Trophoblast cell (in vitro differentiated cells and primary cell): ENCODE measurements at regions not wholly inside any gene's neighbourhood (a gene's known extent, or its start where the extent isn't known, plus 50 kb on each side); places are given as distances from the start of the nearest gene placed in this dataset.

Experiments
- DNase-seq, 2 donors: peaks; one replicate each; pipeline ENCODE4 v3.0.0-alpha.2; 2016
- H2AFZ ChIP-seq: 2 replicates; pipeline ENCODE4 v1.6.1; 2013; ENCODE audit warnings: low read length, moderate library complexity, mild to moderate bottlenecking; ENCODE audit not compliant: insufficient read depth, poor library complexity
- H2AK5ac ChIP-seq: 2 replicates; pipeline ENCODE4 v1.6.1; 2013; ENCODE audit warnings: mild to moderate bottlenecking, low read length
- H2BK120ac ChIP-seq: 2 replicates; pipeline ENCODE4 v1.6.1; 2013; ENCODE audit warnings: low read length, mild to moderate bottlenecking, moderate library complexity; ENCODE audit not compliant: insufficient read depth, poor library complexity
- H2BK12ac ChIP-seq: 2 replicates; pipeline ENCODE4 v1.6.1; 2013; ENCODE audit warnings: mild to moderate bottlenecking, low read length, moderate library complexity
- H2BK5ac ChIP-seq: 2 replicates; pipeline ENCODE4 v1.6.1; 2013; ENCODE audit warnings: low read length, low read depth, moderate library complexity, mild to moderate bottlenecking; ENCODE audit not compliant: poor library complexity
- H3K14ac ChIP-seq: 2 replicates; pipeline ENCODE4 v1.6.1; 2013; ENCODE audit warnings: mild to moderate bottlenecking, low read length
- H3K18ac ChIP-seq: 2 replicates; pipeline ENCODE4 v1.6.1; 2013; ENCODE audit warnings: mild to moderate bottlenecking, low read length
- H3K23ac ChIP-seq: 2 replicates; pipeline ENCODE4 v1.6.1; 2013; ENCODE audit warnings: low read length
- H3K27ac ChIP-seq: 2 replicates; pipeline ENCODE4 v1.5.1; 2013; ENCODE audit warnings: low read depth, mild to moderate bottlenecking, inconsistent platforms, low read length, moderate library complexity
- H3K27me3 ChIP-seq: 2 replicates; pipeline ENCODE4 v1.6.1; 2013; ENCODE audit warnings: inconsistent platforms, mild to moderate bottlenecking, low read length, moderate library complexity; ENCODE audit not compliant: insufficient read depth
- H3K36me3 ChIP-seq, 2 experiments: 1 replicate in 1 of 2; 2 replicates in 1 of 2; pipeline ENCODE4 v1.6.1; 2013; ENCODE audit warnings: low read length in 2 of 2, mild to moderate bottlenecking in 2 of 2, moderate library complexity in 1 of 2; ENCODE audit not compliant: insufficient read depth in 2 of 2, control insufficient read depth in 1 of 2
- H3K4ac ChIP-seq: 2 replicates; pipeline ENCODE4 v1.6.1; 2013; ENCODE audit warnings: low read depth, mild to moderate bottlenecking, low read length, moderate library complexity
- H3K4me1 ChIP-seq, 2 experiments: 1 replicate in 1 of 2; 2 replicates in 1 of 2; pipeline ENCODE4 v1.6.1; 2013; ENCODE audit warnings: low read length in 2 of 2, mild to moderate bottlenecking in 2 of 2, moderate library complexity in 1 of 2; ENCODE audit not compliant: insufficient read depth in 2 of 2, control insufficient read depth in 1 of 2
- H3K4me2 ChIP-seq: 2 replicates; pipeline ENCODE4 v1.6.1; 2013; ENCODE audit warnings: inconsistent platforms, mild to moderate bottlenecking, low read length, moderate library complexity
- H3K4me3 ChIP-seq: 2 replicates; pipeline ENCODE4 v1.5.1; 2013; ENCODE audit warnings: mild to moderate bottlenecking, low read depth, low read length, inconsistent platforms
- H3K79me1 ChIP-seq: one replicate; pipeline ENCODE4 v1.6.1; 2013; ENCODE audit warnings: low read length
- H3K79me2 ChIP-seq: 2 replicates; pipeline ENCODE4 v1.6.1; 2013; ENCODE audit warnings: low read length, mild to moderate bottlenecking; ENCODE audit not compliant: control insufficient read depth, insufficient read depth, poor library complexity
- H3K9ac ChIP-seq: 2 replicates; pipeline ENCODE4 v1.6.1; 2013; ENCODE audit warnings: mild to moderate bottlenecking, low read length
- H3K9me3 ChIP-seq: 2 replicates; pipeline ENCODE4 v1.6.1; 2013; ENCODE audit warnings: low read depth, mild to moderate bottlenecking, control low read depth, inconsistent platforms, low read length; ENCODE audit not compliant: insufficient read depth
- H4K12ac ChIP-seq: 2 replicates; pipeline ENCODE4 v1.6.1; 2013; ENCODE audit warnings: low read depth, mild to moderate bottlenecking, low read length, moderate library complexity
- H4K8ac ChIP-seq: 2 replicates; pipeline ENCODE4 v1.6.1; 2013; ENCODE audit warnings: low read depth, mild to moderate bottlenecking, low read length, moderate library complexity
- H4K91ac ChIP-seq: one replicate; pipeline ENCODE4 v1.6.1; 2013; ENCODE audit warnings: low read depth, mild to moderate bottlenecking, low read length, moderate library complexity
- WGBS: extraction: QIAGEN DNeasy Blood & Tissue Kit; methylation state at CpG from one replicate; pipeline ENCODE4 v1.1.7; 2013; ENCODE audit warnings: missing lambda C conversion rate; ENCODE audit not compliant: insufficient read length, insufficient coverage; ENCODE audit errors: extremely low coverage; 5-methylcytosine and 5-hydroxymethylcytosine counted together

GRCh38 chr3:99071096-99071495, 169.6 kb upstream of the DCBLD2 start:
- Histone ChIP-seq H3K9me3 (no peaks in the 10 kb centered on the region), H3K4me3 (no peak overlapping the region), H3K14ac (no peak overlapping the region), H2BK12ac (no peak overlapping the region), H4K8ac (no peak overlapping the region), H3K79me1 (no peaks in the 10 kb centered on the region), H3K4ac (no peak overlapping the region), H3K23ac (no peak overlapping the region), H2AFZ (no peak overlapping the region), H2AK5ac (no peak overlapping the region), H3K9ac (no peak overlapping the region), H3K36me3 (no peaks in the 10 kb centered on the region), H4K91ac (no peak overlapping the region), H3K27ac (no peak overlapping the region), H3K27me3 (no peaks in the 10 kb centered on the region), H3K4me2 (no peak overlapping the region), H2BK120ac (no peak overlapping the region), H3K4me1 (no peaks in the 10 kb centered on the region), H3K18ac (no peak overlapping the region), H3K79me2 (no peaks in the 10 kb centered on the region), H4K12ac (no peak overlapping the region), H2BK5ac (no peak overlapping the region)
- WGBS = no CpG with 5 or more reads among the region's 6 CpGs
- no peak for DNase-seq

DNA sequence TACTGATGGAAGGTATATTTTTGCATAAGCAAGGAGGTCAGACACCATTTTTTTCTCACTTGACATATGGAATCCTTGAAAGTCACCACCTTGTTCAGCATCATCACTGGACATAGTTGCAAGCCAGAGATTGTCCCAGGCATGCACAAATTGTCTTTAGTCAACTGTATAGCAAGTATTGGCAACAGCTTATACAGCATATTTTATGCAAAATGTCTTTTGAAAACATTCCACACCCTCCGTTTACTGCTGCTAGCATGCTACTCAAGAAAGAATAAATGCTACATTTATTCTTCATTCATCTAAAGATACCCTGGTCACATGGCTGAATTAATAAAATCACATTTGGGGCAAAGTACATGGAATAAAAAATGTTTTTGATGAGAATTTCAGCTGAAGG, 168.5 kb upstream of the DCBLD2 start:
- H2AFZ ChIP-seq = no peak overlapping the region
- no peak overlapping the region for H2AK5ac ChIP-seq
- no peak overlapping the region for H2BK5ac ChIP-seq
- H3K14ac ChIP-seq = no peak overlapping the region
- no peaks in the 10 kb centered on the region for H3K79me1 ChIP-seq
- H3K9ac ChIP-seq = no peak overlapping the region
- no peaks in the 10 kb centered on the region for H3K4me1 ChIP-seq
- no peak overlapping the region for H4K12ac ChIP-seq
- no peak for DNase-seq
- H3K4me3 ChIP-seq = no peak overlapping the region
- no peak overlapping the region for H3K4me2 ChIP-seq
- H4K8ac ChIP-seq = no peak overlapping the region
- no peak overlapping the region for H3K27ac ChIP-seq
- H3K18ac ChIP-seq = no peak overlapping the region
- no peak overlapping the region for H4K91ac ChIP-seq
- H3K4ac ChIP-seq = no peak overlapping the region
- H3K79me2 ChIP-seq = no peaks in the 10 kb centered on the region
- no peak overlapping the region for H2BK120ac ChIP-seq
- H2BK12ac ChIP-seq = no peak overlapping the region
- whole genome bisulfite sequencing = no CpG with 5 or more reads among the region's 1 CpG
- no peaks in the 10 kb centered on the region for H3K36me3 ChIP-seq
- no peaks in the 10 kb centered on the region for H3K9me3 ChIP-seq
- no peaks in the 10 kb centered on the region for H3K27me3 ChIP-seq
- H3K23ac ChIP-seq = no peak overlapping the region

GRCh38 chr3:99066863-99067262, 165.4 kb upstream of the DCBLD2 start:
- no peak overlapping the region for H2BK120ac ChIP-seq
- H3K79me2 ChIP-seq = no peaks in the 10 kb centered on the region
- no peak overlapping the region for H2AFZ ChIP-seq
- no peak overlapping the region for H2BK5ac ChIP-seq
- H3K27me3 ChIP-seq = no peaks in the 10 kb centered on the region
- no CpG with 5 or more reads among the region's 4 CpGs for WGBS
- H3K14ac ChIP-seq = no peak overlapping the region
- no peak overlapping the region for H3K4me2 ChIP-seq
- no peak for DNase-seq
- H4K12ac ChIP-seq = no peak overlapping the region
- H3K9me3 ChIP-seq = peaks cover 2% of the 10 kb centered on the region
- no peak overlapping the region for H2AK5ac ChIP-seq
- H3K79me1 ChIP-seq = no peaks in the 10 kb centered on the region
- H3K4me3 ChIP-seq = no peak overlapping the region
- H3K23ac ChIP-seq = no peak overlapping the region
- H3K9ac ChIP-seq = no peak overlapping the region
- H4K8ac ChIP-seq = no peak overlapping the region
- H3K4ac ChIP-seq = no peak overlapping the region
- no peaks in the 10 kb centered on the region for H3K36me3 ChIP-seq
- no peak overlapping the region for H3K27ac ChIP-seq
- H3K4me1 ChIP-seq = no peaks in the 10 kb centered on the region
- no peak overlapping the region for H2BK12ac ChIP-seq
- H3K18ac ChIP-seq = no peak overlapping the region
- H4K91ac ChIP-seq = no peak overlapping the region

- H4K12ac ChIP-seq = no peak overlapping the region
- no peaks in the 10 kb centered on the region for H3K36me3 ChIP-seq
- H3K79me2 ChIP-seq = no peaks in the 10 kb centered on the region
- H3K18ac ChIP-seq = no peak overlapping the region
- H4K91ac ChIP-seq = no peak overlapping the region
- no peak overlapping the region for H3K27ac ChIP-seq
- no peak overlapping the region for H2BK120ac ChIP-seq
- no peaks in the 10 kb centered on the region for H3K9me3 ChIP-seq
- DNase-seq = peak in 1 of 2 donors; percentile 39
- H3K79me1 ChIP-seq = no peaks in the 10 kb centered on the region
- no peak overlapping the region for H3K4me3 ChIP-seq
- H3K27me3 ChIP-seq = no peaks in the 10 kb centered on the region
- no peak overlapping the region for H3K23ac ChIP-seq
- no peak overlapping the region for H3K9ac ChIP-seq
- H3K4me1 ChIP-seq = no peaks in the 10 kb centered on the region
- H2BK12ac ChIP-seq = no peak overlapping the region
- no peak overlapping the region for H3K4me2 ChIP-seq
- H2BK5ac ChIP-seq = no peak overlapping the region
- no peak overlapping the region for H2AK5ac ChIP-seq
- H3K4ac ChIP-seq = no peak overlapping the region
- no peak overlapping the region for H2AFZ ChIP-seq
- no CpG with 5 or more reads among the region's 1 CpG for WGBS
- H4K8ac ChIP-seq = no peak overlapping the region
- H3K14ac ChIP-seq = no peak overlapping the region
Measured at GRCh38 chr3:99049164-99049563, 147.7 kb upstream of the DCBLD2 start.
